Upper lobe of right lung (tissue), 1 donor: ENCODE measurements at regions not wholly inside any gene's neighbourhood (a gene's known extent, or its start where the extent isn't known, plus 50 kb on each side); places are given as distances from the start of the nearest gene placed in this dataset.

Source experiments
- ATAC-seq: fragments of 200-7000 bp; cut with Tn5 transposase; one replicate; pipeline ENCODE4 v1.9.1; 2020; ENCODE audit warnings: mild to moderate bottlenecking, moderate library complexity
- DNase-seq: peaks from one replicate; pipeline ENCODE4 v3.0.0-alpha.2; 2020
- H3K27ac ChIP-seq: fragments of 200-600 bp; one replicate; pipeline ENCODE4 v1.8.0; 2022
- H3K27me3 ChIP-seq: fragments of 200-600 bp; one replicate; pipeline ENCODE4 v1.8.0; 2022; ENCODE audit warnings: mild to moderate bottlenecking
- H3K36me3 ChIP-seq: fragments of 200-600 bp; one replicate; pipeline ENCODE4 v1.8.0; 2022
- H3K4me1 ChIP-seq: fragments of 200-600 bp; one replicate; pipeline ENCODE4 v1.8.0; 2022
- H3K4me3 ChIP-seq: fragments of 200-600 bp; one replicate; pipeline ENCODE4 v1.8.0; 2022; ENCODE audit warnings: mild to moderate bottlenecking
- H3K9me3 ChIP-seq: fragments of 200-600 bp; one replicate; pipeline ENCODE4 v1.8.0; 2022
- intact Hi-C: fragments of 100-400 bp; cut with DNase I; formaldehyde crosslinking; loops from one replicate; pipeline ENCODE4 v1.11.0; 2022
- TF ChIP-seq, protein P1 (sequence below): fragments of 200-600 bp; IDR thresholded peaks from one replicate; pipeline ENCODE4 v1.8.0; 2022; ENCODE audit warnings: antibody characterized with exemption
- donor health status: DM: no; HTN: yes; CAD: no; lungs with severe emphysema.

DNA sequence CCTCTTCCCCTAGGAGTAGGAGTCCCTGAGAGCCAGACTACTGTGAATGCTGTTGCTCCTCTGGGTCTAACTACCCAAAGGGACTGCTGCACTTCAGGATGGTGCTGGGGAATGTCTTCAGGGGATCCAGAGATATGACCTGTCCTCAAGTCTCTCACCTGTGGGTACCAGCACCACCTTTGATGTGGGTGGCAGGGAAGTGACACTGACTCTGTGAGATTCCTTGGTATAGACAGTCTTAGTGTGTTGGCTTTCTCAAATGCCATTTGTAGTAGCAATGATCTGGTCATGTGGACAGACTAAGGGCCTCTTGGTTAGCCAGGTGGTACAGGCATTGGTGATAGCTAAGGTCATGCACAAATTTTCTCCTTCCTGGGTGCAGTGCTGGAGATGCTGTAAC is 108.9 kb upstream of the ADAMTS3 start:
- intact Hi-C loops: no loop called here
- ATAC-seq: no peak

DNA sequence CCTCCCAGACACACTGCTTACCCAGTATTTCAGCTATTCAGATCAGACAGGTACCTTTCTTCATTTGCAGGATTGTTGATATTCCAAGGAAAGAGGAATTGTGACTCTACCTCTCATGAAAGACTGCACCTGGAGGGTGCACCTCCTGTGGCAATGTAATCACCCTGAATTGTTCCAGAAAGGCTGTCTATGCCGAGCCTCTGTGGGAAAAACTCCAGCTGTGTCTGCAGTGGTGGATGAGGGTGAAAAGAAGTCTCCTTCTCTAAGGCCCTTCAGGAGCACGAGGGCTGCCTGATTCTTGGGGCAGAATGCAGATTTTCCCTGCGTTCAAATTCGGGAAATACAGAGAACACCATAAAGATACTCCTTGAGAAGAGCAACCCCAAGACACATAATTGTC is 108.2 kb upstream of the ADAMTS3 start:
- TF ChIP-seq, protein P1, sequence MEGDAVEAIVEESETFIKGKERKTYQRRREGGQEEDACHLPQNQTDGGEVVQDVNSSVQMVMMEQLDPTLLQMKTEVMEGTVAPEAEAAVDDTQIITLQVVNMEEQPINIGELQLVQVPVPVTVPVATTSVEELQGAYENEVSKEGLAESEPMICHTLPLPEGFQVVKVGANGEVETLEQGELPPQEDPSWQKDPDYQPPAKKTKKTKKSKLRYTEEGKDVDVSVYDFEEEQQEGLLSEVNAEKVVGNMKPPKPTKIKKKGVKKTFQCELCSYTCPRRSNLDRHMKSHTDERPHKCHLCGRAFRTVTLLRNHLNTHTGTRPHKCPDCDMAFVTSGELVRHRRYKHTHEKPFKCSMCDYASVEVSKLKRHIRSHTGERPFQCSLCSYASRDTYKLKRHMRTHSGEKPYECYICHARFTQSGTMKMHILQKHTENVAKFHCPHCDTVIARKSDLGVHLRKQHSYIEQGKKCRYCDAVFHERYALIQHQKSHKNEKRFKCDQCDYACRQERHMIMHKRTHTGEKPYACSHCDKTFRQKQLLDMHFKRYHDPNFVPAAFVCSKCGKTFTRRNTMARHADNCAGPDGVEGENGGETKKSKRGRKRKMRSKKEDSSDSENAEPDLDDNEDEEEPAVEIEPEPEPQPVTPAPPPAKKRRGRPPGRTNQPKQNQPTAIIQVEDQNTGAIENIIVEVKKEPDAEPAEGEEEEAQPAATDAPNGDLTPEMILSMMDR: no peak
- intact Hi-C loops: no loop called here
- Histone ChIP-seq H3K36me3 (no peaks in the 10 kb centered on the region), H3K4me1 (no peaks in the 10 kb centered on the region), H3K4me3 (no peak overlapping the region), H3K9me3 (no peaks in the 10 kb centered on the region), H3K27me3 (no peaks in the 10 kb centered on the region), H3K27ac (no peak overlapping the region)
- no peak for DNase-seq
- no peak for ATAC-seq

More for the DNA sequence above, 108.9 kb upstream of the ADAMTS3 start:
- Histone ChIP-seq H3K36me3 (no peaks in the 10 kb centered on the region), H3K4me3 (no peak overlapping the region), H3K9me3 (no peaks in the 10 kb centered on the region), H3K4me1 (no peaks in the 10 kb centered on the region), H3K27me3 (no peaks in the 10 kb centered on the region), H3K27ac (no peak overlapping the region)
- TF ChIP-seq, protein P1: no peak
- DNase-seq: no peak

DNA sequence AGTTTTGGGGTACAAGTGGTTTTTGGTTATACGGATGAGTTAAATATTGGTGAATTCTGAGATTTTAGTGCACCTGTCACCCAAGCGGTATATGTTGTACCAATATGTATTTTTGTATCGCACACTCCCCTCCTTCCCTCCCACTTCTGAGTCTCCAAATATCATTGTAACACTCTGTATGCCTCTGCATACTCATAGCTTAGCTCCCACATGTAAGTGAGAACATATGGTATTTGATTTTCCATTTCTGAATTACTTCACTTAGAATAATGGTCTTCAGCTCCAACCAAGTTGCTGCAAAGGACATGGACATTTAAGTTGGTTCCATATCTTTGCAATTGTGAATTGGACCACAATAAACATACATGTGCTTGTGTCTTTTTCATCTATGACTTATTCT is 103.0 kb upstream of the ADAMTS3 start:
- no peaks in the 10 kb centered on the region for H3K9me3 ChIP-seq
- TF ChIP-seq, protein P1: no peak
- no peak overlapping the region for H3K4me3 ChIP-seq
- no peaks in the 10 kb centered on the region for H3K4me1 ChIP-seq
- intact Hi-C loops: no loop called here
- H3K27ac ChIP-seq: no peak overlapping the region
- DNase-seq: no peak
- H3K36me3 ChIP-seq: no peaks in the 10 kb centered on the region
- H3K27me3 ChIP-seq: no peaks in the 10 kb centered on the region
- ATAC-seq: no peak

DNA sequence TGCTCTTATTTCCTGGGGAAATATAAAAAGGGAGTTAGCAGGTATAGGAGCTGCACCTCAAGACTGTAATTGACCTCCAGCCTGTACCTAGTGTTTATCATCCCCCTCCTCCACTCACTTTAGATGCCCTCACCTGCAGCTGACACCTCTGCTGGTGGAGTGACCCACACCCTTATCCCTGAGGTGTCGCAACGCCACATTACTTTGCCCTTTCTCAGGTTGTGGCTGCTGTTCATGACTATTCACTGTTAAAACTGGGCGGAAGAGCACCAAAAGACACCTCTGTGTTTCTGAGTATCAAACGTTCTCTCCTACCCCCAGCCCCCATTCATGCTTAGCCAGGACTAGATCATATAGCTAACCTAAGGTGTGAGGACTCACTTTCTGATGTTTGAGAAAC is 101.5 kb upstream of the ADAMTS3 start:
- Histone ChIP-seq H3K9me3 (no peaks in the 10 kb centered on the region), H3K36me3 (no peaks in the 10 kb centered on the region), H3K4me3 (no peak overlapping the region), H3K4me1 (no peaks in the 10 kb centered on the region), H3K27ac (no peak overlapping the region), H3K27me3 (no peaks in the 10 kb centered on the region)
- intact Hi-C loops: no loop called here
- TF ChIP-seq, protein P1: no peak
- DNase-seq (no peak), ATAC-seq (no peak)

DNA sequence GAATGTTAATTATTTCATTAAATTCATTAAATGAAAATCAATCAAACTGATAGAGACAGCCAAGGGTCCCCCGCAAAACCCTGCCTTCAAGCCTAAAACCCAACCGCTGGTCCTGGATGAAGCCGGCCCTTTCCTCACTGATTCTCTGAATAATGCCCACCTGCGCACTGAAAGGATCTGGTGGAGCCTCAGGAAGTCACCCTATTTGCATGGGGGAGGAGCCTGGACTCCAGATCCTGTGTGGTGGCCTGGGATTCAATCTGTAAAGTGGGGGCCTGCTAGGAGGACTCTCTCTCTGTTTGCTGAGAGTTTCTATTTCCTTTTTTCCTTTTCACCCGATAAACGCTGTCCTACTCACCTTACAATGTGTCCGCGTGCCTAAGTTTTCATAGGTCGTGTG is 97.9 kb upstream of the ADAMTS3 start:
- no peaks in the 10 kb centered on the region for H3K4me1 ChIP-seq
- TF ChIP-seq, protein P1: no peak
- no peaks in the 10 kb centered on the region for H3K9me3 ChIP-seq
- intact Hi-C loops: no loop called here
- ATAC-seq: no peak
- H3K4me3 ChIP-seq: no peak overlapping the region
- H3K36me3 ChIP-seq: no peaks in the 10 kb centered on the region
- H3K27me3 ChIP-seq: no peaks in the 10 kb centered on the region
- no peak for DNase-seq
- no peak overlapping the region for H3K27ac ChIP-seq

DNA sequence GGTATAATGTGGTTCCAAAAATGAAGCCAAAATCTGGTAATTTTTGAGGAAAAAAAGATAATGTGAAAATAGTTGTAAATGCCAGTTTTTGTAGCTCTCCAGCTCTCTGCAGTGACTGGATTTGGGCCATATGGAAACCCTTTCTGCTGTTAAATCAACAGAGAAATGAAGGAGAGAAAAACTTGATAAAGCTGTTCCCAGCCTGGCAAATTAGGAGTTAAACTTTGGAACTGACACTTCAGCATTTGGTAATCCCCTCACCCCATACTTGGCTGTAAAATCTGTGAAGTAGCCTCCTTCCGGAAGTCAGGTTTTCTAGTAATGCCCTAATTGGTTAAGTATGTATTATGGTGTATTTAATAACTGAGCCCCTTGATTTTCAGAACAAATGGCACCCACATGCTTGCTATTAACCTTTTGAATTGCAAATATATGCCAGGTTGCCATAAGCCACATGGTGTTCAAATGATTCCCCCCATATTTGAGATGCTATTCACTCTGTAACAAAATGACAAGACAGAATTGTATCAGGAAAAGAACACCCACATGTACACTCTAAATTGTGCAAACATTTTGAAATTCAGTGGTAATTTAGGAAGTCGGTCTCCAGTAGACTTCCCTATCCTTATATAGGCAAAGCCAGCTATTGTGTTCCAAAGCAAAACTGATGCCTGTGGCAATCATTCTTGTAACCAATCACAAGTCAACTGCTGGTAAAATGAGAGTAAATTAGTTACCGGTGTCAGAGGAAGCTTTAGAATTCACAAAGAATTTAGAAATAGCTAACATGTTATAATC is 96.3 kb upstream of the ADAMTS3 start:
- Histone ChIP-seq H3K9me3 (no peaks in the 10 kb centered on the region), H3K4me3 (no peak overlapping the region), H3K27me3 (no peaks in the 10 kb centered on the region), H3K27ac (no peak overlapping the region), H3K4me1 (no peaks in the 10 kb centered on the region), H3K36me3 (no peaks in the 10 kb centered on the region)
- DNase-seq (no peak), ATAC-seq (no peak)
- TF ChIP-seq, protein P1: no peak
- intact Hi-C loops: no loop called here
